ENCODE measurements at regions not wholly inside any gene's neighbourhood (a gene's known extent, or its start where the extent isn't known, plus 50 kb on each side); places are given as distances from the start of the nearest gene placed in this dataset.

DNA sequence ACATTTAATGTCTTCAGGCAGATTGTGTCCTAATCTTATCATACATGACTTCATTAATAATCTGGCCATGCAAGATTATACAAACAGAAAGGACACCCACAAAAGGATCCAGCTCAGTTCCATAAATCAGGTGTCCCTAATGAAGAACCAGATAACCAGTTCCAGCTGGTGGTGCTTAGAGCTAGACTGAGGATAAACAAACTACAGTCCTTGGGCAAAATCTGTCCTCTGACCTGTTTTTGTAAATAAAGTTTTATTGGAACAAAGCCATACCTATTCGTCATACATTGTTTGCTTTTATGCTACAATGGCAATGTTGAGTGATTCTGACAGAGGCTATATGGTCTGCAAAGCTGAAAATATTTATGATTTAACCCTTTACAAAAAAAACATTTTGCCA, 199.5 kb downstream of the MID1IP1 start:
- FAIRE-seq, result no peak
- TF ChIP-seq CTCF (IDR thresholded peaks at IDR 0.05; ENCODE audit: insufficient read depth, low read length, severe bottlenecking), result no peak
- no peaks in the 10 kb centered on the region for H3K36me3 ChIP-seq (ENCODE audit: control insufficient read depth, insufficient read depth, low read length)

GRCh38 chrX:39002466-39002865, 201.2 kb downstream of the MID1IP1 start:
- FAIRE-seq (no peak), DNase-seq (ENCODE audit: low read depth) (no peak)
- no peak for TF ChIP-seq CTCF (IDR thresholded peaks at IDR 0.05; ENCODE audit: insufficient read depth, low read length, severe bottlenecking)
- Histone ChIP-seq H3K36me3 (ENCODE audit: control insufficient read depth, insufficient read depth, low read length) (no peaks in the 10 kb centered on the region), H3K27me3 (ENCODE audit: control insufficient read depth, insufficient read depth, low read length) (no peaks in the 10 kb centered on the region), H3K4me3 (ENCODE audit: low read depth, low read length) (no peak overlapping the region)

More for the DNA sequence above, 199.5 kb downstream of the MID1IP1 start:
- Histone ChIP-seq H3K27me3 (ENCODE audit: control insufficient read depth, insufficient read depth, low read length) (no peaks in the 10 kb centered on the region), H3K4me3 (ENCODE audit: low read depth, low read length) (no peak overlapping the region)
- peak; percentile 42 for DNase-seq (ENCODE audit: low read depth)

- H3K4me3 ChIP-seq (ENCODE audit: low read depth, low read length), result no peak overlapping the region
- FAIRE-seq (no peak), DNase-seq (ENCODE audit: low read depth) (peak; percentile 34)
- H3K36me3 ChIP-seq (ENCODE audit: control insufficient read depth, insufficient read depth, low read length), result no peaks in the 10 kb centered on the region
- no peak for TF ChIP-seq CTCF (IDR thresholded peaks at IDR 0.05; ENCODE audit: insufficient read depth, low read length, severe bottlenecking)
- no peaks in the 10 kb centered on the region for H3K27me3 ChIP-seq (ENCODE audit: control insufficient read depth, insufficient read depth, low read length)
These were observed 207.3 kb downstream of the MID1IP1 start for GRCh38 chrX:39008549-39008948.

DNA sequence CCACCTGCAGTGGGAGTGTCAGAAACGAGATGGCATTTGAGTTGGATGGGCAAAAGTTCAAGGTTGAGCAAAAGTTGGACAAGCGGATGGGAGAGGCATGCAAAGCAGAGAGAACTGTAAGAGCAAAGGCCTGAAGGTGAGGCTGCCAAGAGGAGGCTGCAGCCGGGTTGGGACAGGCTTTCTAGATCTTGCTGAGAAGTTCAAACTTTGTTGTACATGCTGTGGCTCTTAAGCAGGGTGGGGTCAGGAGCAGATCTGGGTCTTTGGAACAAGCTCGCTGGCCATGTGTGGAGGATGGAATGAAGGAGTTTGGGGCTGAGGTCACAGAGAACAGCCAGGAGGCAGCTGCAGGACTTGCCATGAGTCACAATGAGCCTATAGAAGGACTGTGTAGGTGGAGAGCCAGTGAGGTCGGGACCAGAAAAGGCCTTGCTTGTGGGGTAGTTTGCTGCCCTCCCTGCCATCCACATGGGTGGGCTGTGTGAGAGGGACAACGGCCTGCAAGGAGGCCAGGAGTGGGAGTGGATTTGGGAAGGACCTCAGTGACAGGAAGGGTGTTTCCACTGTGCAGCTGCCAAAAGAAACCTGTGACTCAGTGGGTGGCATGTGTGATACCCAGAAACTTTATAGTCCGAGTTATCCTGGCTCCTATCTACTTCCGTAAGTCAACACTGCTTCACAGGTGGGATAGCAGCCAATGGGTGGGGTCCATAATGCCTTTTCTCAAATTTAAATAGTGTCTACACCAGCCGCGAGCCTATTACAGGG, 210.4 kb downstream of the MID1IP1 start:
- Histone ChIP-seq H3K27me3 (ENCODE audit: control insufficient read depth, insufficient read depth, low read length) (no peaks in the 10 kb centered on the region), H3K36me3 (ENCODE audit: control insufficient read depth, insufficient read depth, low read length) (no peaks in the 10 kb centered on the region), H3K4me3 (ENCODE audit: low read depth, low read length) (no peak overlapping the region)
- no peak for TF ChIP-seq CTCF (IDR thresholded peaks at IDR 0.05; ENCODE audit: insufficient read depth, low read length, severe bottlenecking)
- DNase-seq (ENCODE audit: low read depth) (peak; percentile 59), FAIRE-seq (peak; percentile 43)

GRCh38 chrX:39012621-39013111, 211.4 kb downstream of the MID1IP1 start:
- Histone ChIP-seq H3K4me3 (ENCODE audit: low read depth, low read length) (no peak overlapping the region), H3K36me3 (ENCODE audit: control insufficient read depth, insufficient read depth, low read length) (no peaks in the 10 kb centered on the region), H3K27me3 (ENCODE audit: control insufficient read depth, insufficient read depth, low read length) (no peaks in the 10 kb centered on the region)
- no peak for TF ChIP-seq CTCF (IDR thresholded peaks at IDR 0.05; ENCODE audit: insufficient read depth, low read length, severe bottlenecking)
- DNase-seq (ENCODE audit: low read depth) (no peak), FAIRE-seq (no peak)

GRCh38 chrX:39016556-39016955, 215.3 kb downstream of the MID1IP1 start:
- Histone ChIP-seq H3K36me3 (ENCODE audit: control insufficient read depth, insufficient read depth, low read length) (no peaks in the 10 kb centered on the region), H3K4me3 (ENCODE audit: low read depth, low read length) (no peak overlapping the region), H3K27me3 (ENCODE audit: control insufficient read depth, insufficient read depth, low read length) (no peaks in the 10 kb centered on the region)
- FAIRE-seq (no peak), DNase-seq (ENCODE audit: low read depth) (no peak)
- no peak for TF ChIP-seq CTCF (IDR thresholded peaks at IDR 0.05; ENCODE audit: insufficient read depth, low read length, severe bottlenecking)
